ENCODE measurements at regions not wholly inside any gene's neighbourhood (a gene's known extent, or its start where the extent isn't known, plus 50 kb on each side); places are given as distances from the start of the nearest gene placed in this dataset.

DNA sequence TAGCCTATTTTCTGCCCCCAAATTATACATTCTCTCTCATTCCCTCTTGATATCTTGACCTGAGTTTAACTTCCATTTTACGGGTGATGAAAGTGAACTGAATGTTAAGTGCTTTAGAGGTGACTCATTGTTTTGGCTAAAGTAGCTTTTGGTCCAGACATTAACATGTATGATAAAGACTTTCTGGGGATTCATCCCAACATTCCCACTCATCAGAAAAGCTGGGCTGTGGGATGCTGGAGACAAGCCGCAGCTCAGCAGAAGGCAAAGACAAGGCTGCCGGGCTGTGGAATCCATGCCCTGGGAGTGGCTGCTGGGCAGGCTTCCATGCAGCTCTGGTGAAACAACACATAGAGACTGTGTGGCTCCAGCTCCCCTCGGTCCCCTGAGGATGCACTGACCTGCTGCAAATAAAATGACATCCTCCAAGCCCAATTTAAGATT lies 89.9 kb upstream of the SYNDIG1 start:
- Mint-ChIP-seq H3K4me3 (no peak overlapping the region), H3K36me3 (no peaks in the 10 kb centered on the region), H3K9me3 (no peaks in the 10 kb centered on the region), H3K27ac (no peak overlapping the region), H3K4me1 (peaks cover 4% of the 10 kb centered on the region), H3K27me3 (ENCODE audit: low read depth in 3 of 3) (no peaks in the 10 kb centered on the region)
- Histone ChIP-seq H2AFZ (ENCODE audit: insufficient read depth, low read depth, low read length, poor library complexity, severe bottlenecking) (no peak overlapping the region), H3K27ac (ENCODE audit: low read depth in 1 of 2, low read length in 2 of 2) (no peak overlapping the region), H4K20me1 (ENCODE audit: insufficient read depth, low read length) (no peaks in the 10 kb centered on the region), H3K36me3 (replicated peaks in 1 of 2; ENCODE audit: control insufficient read depth in 1 of 2, insufficient read depth in 2 of 2, low read length in 2 of 2) (no peaks in the 10 kb centered on the region), H3K9ac (ENCODE audit: insufficient read depth, low read length, poor library complexity, severe bottlenecking) (no peak overlapping the region), H3K27me3 (ENCODE audit: control insufficient read depth in 2 of 2, insufficient read depth in 2 of 2, low read length in 2 of 2) (no peaks in the 10 kb centered on the region), H3K4me2 (replicated peaks; ENCODE audit: extremely low read depth, low read length, poor library complexity, severe bottlenecking) (no peak overlapping the region), H3K4me3 (replicated peaks in 1 of 3; ENCODE audit: low read depth in 2 of 3, low read length in 3 of 3) (no peak overlapping the region), H3K4me1 (ENCODE audit: control insufficient read depth in 1 of 2, insufficient read depth in 2 of 2, low read length in 2 of 2) (no peaks in the 10 kb centered on the region), H3K79me2 (ENCODE audit: insufficient read depth, low read length) (no peaks in the 10 kb centered on the region), H3K9me3 (replicated peaks in 1 of 2; ENCODE audit: control insufficient read depth in 1 of 2, insufficient read depth in 1 of 2, low read length in 2 of 2) (no peaks in the 10 kb centered on the region)
- whole genome bisulfite sequencing (ENCODE audit: insufficient coverage) = 100% methylated on average over 3 of the region's 4 CpGs
- TF ChIP-seq, protein P1, sequence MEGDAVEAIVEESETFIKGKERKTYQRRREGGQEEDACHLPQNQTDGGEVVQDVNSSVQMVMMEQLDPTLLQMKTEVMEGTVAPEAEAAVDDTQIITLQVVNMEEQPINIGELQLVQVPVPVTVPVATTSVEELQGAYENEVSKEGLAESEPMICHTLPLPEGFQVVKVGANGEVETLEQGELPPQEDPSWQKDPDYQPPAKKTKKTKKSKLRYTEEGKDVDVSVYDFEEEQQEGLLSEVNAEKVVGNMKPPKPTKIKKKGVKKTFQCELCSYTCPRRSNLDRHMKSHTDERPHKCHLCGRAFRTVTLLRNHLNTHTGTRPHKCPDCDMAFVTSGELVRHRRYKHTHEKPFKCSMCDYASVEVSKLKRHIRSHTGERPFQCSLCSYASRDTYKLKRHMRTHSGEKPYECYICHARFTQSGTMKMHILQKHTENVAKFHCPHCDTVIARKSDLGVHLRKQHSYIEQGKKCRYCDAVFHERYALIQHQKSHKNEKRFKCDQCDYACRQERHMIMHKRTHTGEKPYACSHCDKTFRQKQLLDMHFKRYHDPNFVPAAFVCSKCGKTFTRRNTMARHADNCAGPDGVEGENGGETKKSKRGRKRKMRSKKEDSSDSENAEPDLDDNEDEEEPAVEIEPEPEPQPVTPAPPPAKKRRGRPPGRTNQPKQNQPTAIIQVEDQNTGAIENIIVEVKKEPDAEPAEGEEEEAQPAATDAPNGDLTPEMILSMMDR (IDR thresholded peaks at IDR 0.05) = no peak
- DNase-seq = no peak
- intact Hi-C loops (cut with micrococcal nuclease) = no loop called here

DNA sequence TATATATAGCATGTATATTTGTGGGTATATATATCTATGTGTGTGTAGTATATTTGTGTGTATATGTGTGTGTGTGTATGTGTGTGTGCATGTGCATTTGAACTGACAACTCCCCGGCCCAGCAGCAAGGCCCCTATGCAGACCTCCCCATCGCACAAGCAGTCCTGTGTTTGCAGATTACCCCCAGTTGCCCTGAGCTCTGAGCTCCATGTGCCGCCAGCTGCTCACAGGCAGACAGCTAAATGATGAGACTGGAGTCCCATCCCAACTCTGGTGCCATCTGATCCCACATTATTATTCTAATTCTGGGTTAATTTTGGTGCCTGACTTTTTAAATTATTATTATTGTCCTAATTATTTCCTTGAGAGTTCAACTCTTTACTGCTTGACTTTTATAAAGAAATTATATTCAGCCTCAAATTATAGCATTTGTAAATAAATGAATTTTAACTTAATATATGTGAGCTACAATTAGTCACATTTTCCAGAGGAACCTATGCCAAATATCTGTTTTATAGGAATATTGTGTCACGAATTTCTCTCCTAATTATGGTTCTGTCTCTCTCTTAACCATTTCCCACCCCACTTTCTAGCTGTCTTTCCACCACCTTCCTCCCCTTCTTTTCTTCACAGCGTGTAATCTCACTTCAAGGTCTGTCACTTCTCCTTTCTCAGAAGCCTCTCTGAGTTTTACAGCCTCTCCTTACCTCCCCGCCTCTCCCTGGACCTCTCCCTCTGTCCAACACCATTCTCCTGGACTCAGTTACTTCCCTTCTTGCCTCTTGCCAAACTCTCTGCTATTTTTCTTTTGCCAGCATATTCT lies 90.6 kb upstream of the SYNDIG1 start:
- H3K4me3 ChIP-seq (replicated peaks in 1 of 3; ENCODE audit: low read depth in 2 of 3, low read length in 3 of 3) = no peak overlapping the region
- H3K79me2 ChIP-seq (ENCODE audit: insufficient read depth, low read length) = no peaks in the 10 kb centered on the region
- no peaks in the 10 kb centered on the region for H3K27me3 ChIP-seq (ENCODE audit: control insufficient read depth in 2 of 2, insufficient read depth in 2 of 2, low read length in 2 of 2)
- Mint-ChIP-seq H3K9me3 (no peaks in the 10 kb centered on the region), H3K27me3 (ENCODE audit: low read depth in 3 of 3) (no peaks in the 10 kb centered on the region), H3K4me3 (no peak overlapping the region), H3K4me1 (peaks cover 4% of the 10 kb centered on the region), H3K27ac (no peak overlapping the region), H3K36me3 (no peaks in the 10 kb centered on the region)
- DNase-seq = no peak
- H3K9me3 ChIP-seq (replicated peaks in 1 of 2; ENCODE audit: control insufficient read depth in 1 of 2, insufficient read depth in 1 of 2, low read length in 2 of 2) = no peaks in the 10 kb centered on the region
- H2AFZ ChIP-seq (ENCODE audit: insufficient read depth, low read depth, low read length, poor library complexity, severe bottlenecking) = no peak overlapping the region
- no peak overlapping the region for H3K9ac ChIP-seq (ENCODE audit: insufficient read depth, low read length, poor library complexity, severe bottlenecking)
- H3K36me3 ChIP-seq (replicated peaks in 1 of 2; ENCODE audit: control insufficient read depth in 1 of 2, insufficient read depth in 2 of 2, low read length in 2 of 2) = no peaks in the 10 kb centered on the region
- TF ChIP-seq, protein P1 (IDR thresholded peaks at IDR 0.05) = no peak
- H3K4me2 ChIP-seq (replicated peaks; ENCODE audit: extremely low read depth, low read length, poor library complexity, severe bottlenecking) = no peak overlapping the region
- H3K4me1 ChIP-seq (ENCODE audit: control insufficient read depth in 1 of 2, insufficient read depth in 2 of 2, low read length in 2 of 2) = no peaks in the 10 kb centered on the region
- no peak overlapping the region for H3K27ac ChIP-seq (ENCODE audit: low read depth in 1 of 2, low read length in 2 of 2)
- no peaks in the 10 kb centered on the region for H4K20me1 ChIP-seq (ENCODE audit: insufficient read depth, low read length)
- WGBS (ENCODE audit: insufficient coverage) = 65% methylated on average over 4 of the region's 6 CpGs
- intact Hi-C loops (cut with micrococcal nuclease) = no loop called here

Data from CD14-positive monocyte (primary cell).